IMR-90 (cell line): ENCODE measurements at regions not wholly inside any gene's neighbourhood (a gene's known extent, or its start where the extent isn't known, plus 50 kb on each side); places are given as distances from the start of the nearest gene placed in this dataset.
A peak's percentile ranks its signal among the peaks of the same experiment; 100 is the strongest.

Experiments
- ATAC-seq: fragments of 200-7000 bp; cut with Tn5 transposase; 2 replicates; pipeline ENCODE4 v1.9.1; 2020; ENCODE audit warnings: low read depth, mild to moderate bottlenecking, moderate library complexity
- BruUV-seq: library from RNA; stranded (reverse); fragments of 400-500 nt; replicated peaks from 2 replicates; lab custom pipeline; 2021; lab: Mats Ljungman, UMichigan
- CTCF ChIA-PET: fragments of 300-600 bp; formaldehyde crosslinking; extraction: SDS; loops from one replicate; lab custom pipeline; 2021; ENCODE audit warnings: antibody characterized with exemption; lab: Yijun Ruan, JAX
- POLR2A ChIA-PET: fragments of 300-600 bp; sonication (Branson Sonifier 250); formaldehyde crosslinking; loops from one replicate; lab custom pipeline; 2022; ENCODE audit warnings: antibody characterized with exemption; ENCODE audit not compliant: unreplicated experiment; lab: Charles Lee
- DNase-seq: peaks from one replicate; pipeline ENCODE4 v3.0.0; 2013
- H2AFZ ChIP-seq: replicated peaks from 2 replicates; pipeline ENCODE3; 2013; ENCODE audit warnings: low read length, mild to moderate bottlenecking; ENCODE audit not compliant: poor library complexity
- H2AK5ac ChIP-seq: 2 replicates; pipeline ENCODE4 v1.6.1; 2013; ENCODE audit warnings: low read depth, low read length, inconsistent platforms
- H2AK9ac ChIP-seq: replicated peaks from 2 replicates; pipeline ENCODE3; 2013; ENCODE audit warnings: mild to moderate bottlenecking, low read depth, low read length, moderate library complexity; ENCODE audit not compliant: poor library complexity
- H2BK120ac ChIP-seq: 2 replicates; pipeline ENCODE4 v1.6.1; 2013; ENCODE audit warnings: low read depth, low read length, inconsistent platforms
- H2BK15ac ChIP-seq: 3 replicates; pipeline ENCODE4 v1.6.1; 2013; ENCODE audit warnings: low read depth, low read length, inconsistent platforms
- H2BK20ac ChIP-seq: 2 replicates; pipeline ENCODE4 v1.6.1; 2013; ENCODE audit warnings: low read depth, mild to moderate bottlenecking, inconsistent platforms, low read length, moderate library complexity
- H2BK5ac ChIP-seq: 2 replicates; pipeline ENCODE4 v1.6.1; 2013; ENCODE audit warnings: mild to moderate bottlenecking, low read depth, low read length, inconsistent platforms; ENCODE audit not compliant: poor library complexity, severe bottlenecking
- H3K14ac ChIP-seq: replicated peaks from 2 replicates; pipeline ENCODE4 v1.6.1; 2013; ENCODE audit warnings: low read depth, low read length, inconsistent platforms
- H3K18ac ChIP-seq: 2 replicates; pipeline ENCODE4 v1.6.1; 2013; ENCODE audit warnings: low read depth, low read length, control low read depth
- H3K23ac ChIP-seq: 2 replicates; pipeline ENCODE4 v1.6.1; 2013; ENCODE audit warnings: low read depth, low read length, inconsistent platforms
- H3K27ac ChIP-seq: 2 replicates; pipeline ENCODE4 v1.5.1; 2013; ENCODE audit warnings: mild to moderate bottlenecking, control low read depth, low read length; ENCODE audit not compliant: insufficient read depth
- H3K27me3 ChIP-seq: 2 replicates; pipeline ENCODE4 v1.6.1; 2013; ENCODE audit warnings: low read length; ENCODE audit not compliant: control insufficient read depth, insufficient read depth
- H3K36me3 ChIP-seq: 2 replicates; pipeline ENCODE4 v1.6.1; 2013; ENCODE audit warnings: low read length, mixed read lengths; ENCODE audit not compliant: control insufficient read depth, insufficient read depth
- H3K4ac ChIP-seq: 2 replicates; pipeline ENCODE4 v1.6.1; 2013; ENCODE audit warnings: low read depth, low read length, inconsistent platforms
- H3K4me1 ChIP-seq: 2 replicates; pipeline ENCODE4 v1.6.1; 2013; ENCODE audit warnings: low read length, mixed read lengths; ENCODE audit not compliant: control insufficient read depth, insufficient read depth
- H3K4me2 ChIP-seq: 2 replicates; pipeline ENCODE4 v1.6.1; 2013; ENCODE audit warnings: low read depth, mild to moderate bottlenecking, control low read depth, low read length, moderate library complexity
- H3K4me3 ChIP-seq: 2 replicates; pipeline ENCODE4 v1.5.1; 2013; ENCODE audit warnings: low read depth, mild to moderate bottlenecking, control low read depth, low read length, moderate library complexity; ENCODE audit not compliant: insufficient read depth
- H3K56ac ChIP-seq: 2 replicates; pipeline ENCODE4 v1.6.1; 2013; ENCODE audit warnings: low read length, inconsistent platforms; ENCODE audit not compliant: insufficient read depth; ENCODE audit errors: extremely low read depth
- H3K79me1 ChIP-seq, 2 experiments: 2 replicates each; pipeline ENCODE4 v1.6.1; 2013; ENCODE audit warnings: low read length in 2 of 2, inconsistent platforms in 1 of 2, low read depth in 1 of 2
- H3K9ac ChIP-seq: 2 replicates; pipeline ENCODE4 v1.6.1; 2013; ENCODE audit warnings: low read depth, low read length, control low read depth
- H3K9me1 ChIP-seq: 2 replicates; pipeline ENCODE4 v1.6.1; 2013; ENCODE audit warnings: low read length, inconsistent platforms; ENCODE audit not compliant: insufficient read depth
- H3K9me3 ChIP-seq: 2 replicates; pipeline ENCODE4 v1.6.1; 2013; ENCODE audit warnings: low read length; ENCODE audit not compliant: control insufficient read depth, insufficient read depth
- H4K20me1 ChIP-seq: 2 replicates; pipeline ENCODE4 v1.6.1; 2013; ENCODE audit warnings: low read length, inconsistent platforms; ENCODE audit not compliant: insufficient read depth
- H4K5ac ChIP-seq: 2 replicates; pipeline ENCODE4 v1.6.1; 2013; ENCODE audit warnings: mild to moderate bottlenecking, low read depth, low read length, control low read depth
- H4K8ac ChIP-seq, 2 experiments: 2 replicates each; pipeline ENCODE4 v1.6.1; 2013; ENCODE audit warnings: low read depth in 2 of 2, low read length in 2 of 2, control low read depth in 1 of 2, inconsistent platforms in 1 of 2
- H4K91ac ChIP-seq: 2 replicates; pipeline ENCODE4 v1.6.1; 2013; ENCODE audit warnings: low read depth, low read length, inconsistent platforms; ENCODE audit not compliant: insufficient read depth
- CHD1 ChIP-seq: IDR thresholded peaks from 2 replicates; pipeline ENCODE4 v1.6.1; 2012; ENCODE audit warnings: low read depth, low read length, improper control_type of control experiment
- CTCF ChIP-seq: conservative IDR thresholded peaks from 2 replicates; pipeline ENCODE4 v1.5.1; 2012; ENCODE audit warnings: mild to moderate bottlenecking, low read depth, low read length, improper control_type of control experiment
- RAD21 ChIP-seq: IDR thresholded peaks from 2 replicates; pipeline ENCODE4 v1.6.1; 2012; ENCODE audit warnings: low read length, improper control_type of control experiment
- RCOR1 ChIP-seq: IDR thresholded peaks from 2 replicates; pipeline ENCODE4 v1.6.1; 2012; ENCODE audit warnings: mild to moderate bottlenecking, low read length, improper control_type of control experiment; ENCODE audit not compliant: insufficient replicate concordance
- SMC3 ChIP-seq: fragments of 150-350 bp; IDR thresholded peaks from 2 replicates; pipeline ENCODE4 v1.6.1; 2016; ENCODE audit warnings: low read depth, mild to moderate bottlenecking, antibody characterized with exemption, low read length, moderate library complexity
- USF2 ChIP-seq: fragments of 150-350 bp; IDR thresholded peaks from 2 replicates; pipeline ENCODE4 v1.6.1; 2017; ENCODE audit warnings: mild to moderate bottlenecking, antibody characterized with exemption, low read length, low read depth
- WGBS, 2 experiments: methylation state at CpG; one replicate each; pipeline versions ENCODE4 v1.1.5 to v1.1.7; 2013; ENCODE audit warnings: missing lambda C conversion rate in 2 of 2; ENCODE audit not compliant: insufficient read length in 1 of 2; ENCODE audit errors: extremely low coverage in 2 of 2; 5-methylcytosine and 5-hydroxymethylcytosine counted together
- dilution Hi-C: fragments of 300-500 bp; cut with HindIII; formaldehyde crosslinking; loops from one replicate; pipeline ENCODE4 v1.14.3; 2018; ENCODE audit warnings: low sequenced_read_pairs; ENCODE audit not compliant: unreplicated experiment
- in situ Hi-C: fragments of 300-500 bp; cut with MboI; formaldehyde crosslinking; loops from 3 replicates; pipeline ENCODE4 v1.14.3; 2019; ENCODE audit warnings: low sequenced_read_pairs, inconsistent platforms, mixed read lengths
- intact Hi-C: fragments of 100-400 bp; cut with micrococcal nuclease; formaldehyde crosslinking; loops from 2 replicates; pipeline ENCODE4 v1.10.0; 2022

GRCh38 chr6:100271625-100272024 lies 193.1 kb downstream of the SIM1 start:
- no peak overlapping the region for H3K23ac ChIP-seq
- peaks cover 8% of the 10 kb centered on the region for H3K4me1 ChIP-seq
- no peaks in the 10 kb centered on the region for H3K27me3 ChIP-seq
- H3K9me1 ChIP-seq = 0 out of 2 replicates have a peak, but pooled peaks cover 6% of the 10 kb centered on the region
- no peak overlapping the region for H3K4me3 ChIP-seq
- peak overlapping the region; percentile 89; the same call in 1 of the 3 replicates for H2BK15ac ChIP-seq
- POLR2A ChIA-PET = no interaction called here
- no peak overlapping the region for H2BK5ac ChIP-seq
- dilution Hi-C loops (no loop called here), in situ Hi-C loops (no loop called here), intact Hi-C loops (no loop called here)
- no peak overlapping the region for H4K8ac ChIP-seq
- no peaks in the 10 kb centered on the region for H3K9me3 ChIP-seq
- H2BK120ac ChIP-seq = peak overlapping the region; percentile 53; the same call in 1 of the 2 replicates
- no peak overlapping the region for H2AK5ac ChIP-seq
- peak overlapping the region; percentile 31 for H3K18ac ChIP-seq
- H2AFZ ChIP-seq = no peak overlapping the region
- no peak for DNase-seq
- no peak overlapping the region for H3K9ac ChIP-seq
- H3K14ac ChIP-seq = no peak overlapping the region
- no peak overlapping the region for H4K5ac ChIP-seq
- H3K36me3 ChIP-seq = no peaks in the 10 kb centered on the region
- no peaks in the 10 kb centered on the region for H4K20me1 ChIP-seq
- no peak overlapping the region for H3K27ac ChIP-seq
- H4K91ac ChIP-seq = no peak overlapping the region
- peak overlapping the region; percentile 59 for H2BK20ac ChIP-seq
- no TSS peak for BruUV-seq
- whole genome bisulfite sequencing, 2 experiments = no CpG with 5 or more reads among the region's 2 CpGs
- no peaks in the 10 kb centered on the region for H3K79me1 ChIP-seq
- no peak overlapping the region for H3K56ac ChIP-seq
- CTCF ChIA-PET = interaction anchor here (1.7 kb wide), 1 partner anchor 11 kb away, joined by 3 read pairs; no protein-coding TSS in a partner anchor
- no peak overlapping the region for H3K4me2 ChIP-seq
- ATAC-seq = no peak
- TF ChIP-seq RAD21 = no peak
- TF ChIP-seq USF2 = no peak
- TF ChIP-seq CTCF = no peak
- TF ChIP-seq RCOR1 = no peak
- no peak for TF ChIP-seq CHD1
- TF ChIP-seq SMC3 = no peak
- H3K4ac ChIP-seq = peak overlapping the region; percentile 55; the same call in 1 of the 2 replicates
- H2AK9ac ChIP-seq = no peak overlapping the region
